ENCODE measurements at regions not wholly inside any gene's neighbourhood (a gene's known extent, or its start where the extent isn't known, plus 50 kb on each side); places are given as distances from the start of the nearest gene placed in this dataset.

DNA sequence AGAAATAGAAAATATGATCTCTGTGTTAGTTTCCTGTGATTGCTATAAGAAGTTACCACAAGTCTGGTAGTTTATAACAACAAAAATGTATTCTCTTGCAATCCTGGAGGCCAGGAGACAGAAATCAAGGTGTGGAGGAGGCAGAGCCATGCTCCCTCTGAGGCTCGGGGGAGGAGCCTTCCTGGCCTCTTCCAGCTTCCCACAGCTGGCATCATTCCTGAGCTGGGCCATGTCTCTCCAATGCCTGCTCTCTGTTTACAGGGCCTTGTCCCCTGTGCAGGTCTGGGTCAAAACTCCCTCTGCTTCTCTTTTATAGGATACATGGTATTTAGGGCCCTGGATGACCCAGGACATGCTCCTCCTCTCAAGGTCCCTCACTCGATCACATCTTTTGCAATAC, 81.3 kb upstream of the RET start:
- TF ChIP-seq, protein P1, sequence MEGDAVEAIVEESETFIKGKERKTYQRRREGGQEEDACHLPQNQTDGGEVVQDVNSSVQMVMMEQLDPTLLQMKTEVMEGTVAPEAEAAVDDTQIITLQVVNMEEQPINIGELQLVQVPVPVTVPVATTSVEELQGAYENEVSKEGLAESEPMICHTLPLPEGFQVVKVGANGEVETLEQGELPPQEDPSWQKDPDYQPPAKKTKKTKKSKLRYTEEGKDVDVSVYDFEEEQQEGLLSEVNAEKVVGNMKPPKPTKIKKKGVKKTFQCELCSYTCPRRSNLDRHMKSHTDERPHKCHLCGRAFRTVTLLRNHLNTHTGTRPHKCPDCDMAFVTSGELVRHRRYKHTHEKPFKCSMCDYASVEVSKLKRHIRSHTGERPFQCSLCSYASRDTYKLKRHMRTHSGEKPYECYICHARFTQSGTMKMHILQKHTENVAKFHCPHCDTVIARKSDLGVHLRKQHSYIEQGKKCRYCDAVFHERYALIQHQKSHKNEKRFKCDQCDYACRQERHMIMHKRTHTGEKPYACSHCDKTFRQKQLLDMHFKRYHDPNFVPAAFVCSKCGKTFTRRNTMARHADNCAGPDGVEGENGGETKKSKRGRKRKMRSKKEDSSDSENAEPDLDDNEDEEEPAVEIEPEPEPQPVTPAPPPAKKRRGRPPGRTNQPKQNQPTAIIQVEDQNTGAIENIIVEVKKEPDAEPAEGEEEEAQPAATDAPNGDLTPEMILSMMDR (conservative IDR thresholded peaks at IDR 0.05): no peak
- no peak for TF ChIP-seq ZFX (IDR thresholded peaks at IDR 0.05)
